CD4-positive, alpha-beta T cell treated with Interleukin-2 at 100 ng/mL for 4 hours (primary cell): ENCODE measurements at regions not wholly inside any gene's neighbourhood (a gene's known extent, or its start where the extent isn't known, plus 50 kb on each side); places are given as distances from the start of the nearest gene placed in this dataset.

Source experiments
- DNase-seq: peaks from one replicate; pipeline ENCODE4 v3.0.0-alpha.2; 2020; ENCODE audit warnings: low spot score

DNA sequence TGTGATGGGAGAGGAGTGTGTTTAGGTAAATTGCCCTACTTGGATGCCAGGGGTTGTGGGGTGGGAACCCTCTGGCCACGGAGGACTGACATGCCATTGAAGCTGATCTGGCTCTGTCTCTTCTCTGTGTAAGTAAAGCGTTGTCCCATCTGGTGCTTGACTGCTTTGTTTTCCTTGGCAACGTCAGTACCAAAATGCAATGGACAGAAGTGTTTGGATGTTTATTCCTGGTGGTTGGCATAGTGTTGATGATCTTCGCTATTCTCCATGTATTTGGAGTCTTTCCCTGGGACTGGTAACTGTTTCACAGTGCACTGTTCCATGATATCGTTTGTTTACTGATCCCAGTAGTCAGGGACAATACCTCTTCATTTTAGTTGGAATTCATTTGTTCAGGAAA, 130.5 kb upstream of the MCTP2 start:
- no peak for DNase-seq

DNA sequence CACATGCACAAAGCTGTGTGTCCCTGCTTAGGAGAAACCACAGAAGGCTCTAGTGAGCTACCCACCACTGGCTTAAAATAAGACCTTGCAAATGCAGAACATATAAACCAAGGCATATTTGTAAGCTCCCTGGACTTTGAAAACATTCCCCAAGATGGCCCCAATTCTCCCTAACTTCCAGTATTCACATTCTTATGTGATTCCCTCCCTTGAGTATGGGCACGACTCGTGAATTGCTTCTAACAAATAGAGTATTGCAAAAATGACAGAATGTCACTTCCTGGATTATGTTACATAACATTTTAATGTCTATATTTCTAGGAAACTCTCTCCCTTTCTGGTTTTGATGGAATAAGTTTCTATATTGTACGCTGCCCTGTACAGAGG, 131.8 kb upstream of the MCTP2 start:
- no peak for DNase-seq

DNA sequence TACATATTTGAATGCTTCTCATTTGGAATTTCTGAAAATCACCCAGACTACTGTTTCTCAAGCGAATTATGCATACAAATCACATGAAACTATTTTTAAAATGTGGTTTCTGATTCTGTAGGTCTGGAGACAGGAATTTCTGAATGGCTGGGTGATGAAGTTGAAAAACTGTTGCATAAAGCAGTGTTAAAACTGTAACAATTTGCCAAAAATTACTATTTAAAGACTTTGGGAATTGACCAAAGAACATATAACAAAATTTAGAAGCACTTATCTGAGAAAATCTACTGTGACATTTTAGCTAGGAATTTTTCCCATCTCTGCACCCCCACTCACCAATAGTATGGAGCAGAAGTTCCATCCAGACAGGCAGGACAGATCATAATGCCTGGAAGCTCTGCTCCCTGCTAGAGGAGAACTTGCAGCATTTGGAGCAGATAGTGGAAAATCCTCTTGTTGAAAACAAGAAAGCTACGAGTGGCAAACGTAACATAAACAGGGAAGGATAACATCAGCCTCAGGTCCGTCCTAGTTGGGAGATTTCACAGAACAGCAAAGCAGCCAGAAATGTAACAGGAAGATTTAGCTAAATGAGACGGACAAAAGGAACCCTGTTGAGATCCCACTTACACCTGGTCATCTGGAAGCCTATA, 132.3 kb upstream of the MCTP2 start:
- no peak for DNase-seq

DNA sequence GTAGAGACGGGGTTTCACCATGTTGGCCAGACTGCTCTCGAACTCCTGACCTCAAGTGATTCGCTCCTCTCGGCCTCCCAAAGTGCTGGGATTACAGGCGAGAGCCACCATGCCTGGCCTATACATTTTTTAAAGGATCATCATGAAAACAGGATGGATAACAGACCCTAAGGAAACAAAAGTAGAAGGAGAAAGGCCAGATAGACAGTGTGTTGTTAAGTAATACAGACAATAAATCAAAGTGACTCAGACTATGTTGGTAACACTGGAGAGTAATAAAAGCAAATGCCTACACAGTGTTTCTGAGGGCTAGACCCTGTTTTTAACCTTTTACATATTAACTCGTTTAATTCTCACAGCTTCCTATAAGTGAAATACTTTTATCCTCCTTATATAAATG, 133.8 kb upstream of the MCTP2 start:
- no peak for DNase-seq

DNA sequence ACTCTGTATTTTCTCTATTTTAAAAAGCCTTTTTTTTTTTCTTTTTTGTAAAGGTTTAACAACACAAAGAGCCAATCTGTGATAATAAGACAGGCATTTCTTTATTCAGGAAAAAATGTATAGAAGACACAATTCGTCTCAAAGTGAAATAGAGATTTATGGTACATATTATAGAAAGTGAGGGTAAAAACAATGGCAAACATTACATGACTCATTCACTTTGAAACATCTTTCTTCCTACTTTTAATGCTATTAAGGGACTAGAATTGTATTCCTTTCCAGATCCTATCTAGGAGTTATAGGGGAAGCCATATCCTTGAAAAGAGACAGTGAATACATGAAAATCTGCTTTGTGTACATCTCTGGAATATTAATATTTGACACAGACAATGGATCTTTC, 137.1 kb upstream of the MCTP2 start:
- DNase-seq: no peak

DNA sequence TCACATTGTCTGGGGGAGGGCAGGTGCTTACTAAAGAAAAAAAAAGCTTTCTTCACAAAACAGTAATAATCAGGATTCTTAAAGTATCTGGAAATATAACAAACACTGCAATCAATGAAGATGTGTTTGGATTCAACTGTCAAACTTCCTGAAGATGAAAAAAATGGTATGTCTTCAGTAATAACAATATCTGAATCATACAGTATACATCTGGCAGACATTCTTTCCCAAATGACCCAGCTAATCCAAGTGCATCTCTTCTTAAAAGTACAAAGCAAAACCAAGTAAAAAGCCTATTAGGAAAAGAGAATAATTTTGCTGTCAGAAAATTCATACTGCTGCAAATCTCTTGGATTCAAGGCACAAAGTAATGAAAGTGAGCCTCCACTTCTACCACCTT, 145.0 kb upstream of the MCTP2 start:
- DNase-seq: no peak

DNA sequence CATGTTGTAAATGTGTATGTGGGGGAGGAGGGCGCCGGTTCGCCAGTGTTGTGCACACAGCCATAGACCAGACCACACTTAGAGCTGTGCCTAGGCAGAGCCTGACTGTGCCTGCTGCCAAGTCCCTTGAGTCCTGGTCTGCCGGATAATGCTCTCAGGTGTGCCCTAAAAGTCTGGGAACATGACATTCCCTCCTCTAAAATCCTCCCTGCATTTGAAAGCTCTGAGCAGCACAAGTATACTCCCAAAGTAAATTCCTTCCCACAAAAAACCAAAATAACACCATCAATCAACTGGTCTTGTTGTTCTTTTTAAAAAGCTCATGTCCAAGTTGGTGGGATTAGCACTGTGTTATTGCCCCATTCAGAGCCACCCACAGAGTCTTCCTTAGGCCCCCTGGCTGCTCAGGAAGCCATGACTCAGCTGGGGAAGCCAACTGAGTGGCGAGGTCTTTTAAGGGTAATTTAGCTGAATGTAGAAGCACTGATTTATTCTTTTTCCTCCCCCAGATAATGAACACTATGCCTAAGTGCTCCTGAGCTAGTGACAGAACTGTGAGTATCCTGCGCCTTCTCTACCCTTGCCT, 147.8 kb upstream of the MCTP2 start:
- DNase-seq: no peak

DNA sequence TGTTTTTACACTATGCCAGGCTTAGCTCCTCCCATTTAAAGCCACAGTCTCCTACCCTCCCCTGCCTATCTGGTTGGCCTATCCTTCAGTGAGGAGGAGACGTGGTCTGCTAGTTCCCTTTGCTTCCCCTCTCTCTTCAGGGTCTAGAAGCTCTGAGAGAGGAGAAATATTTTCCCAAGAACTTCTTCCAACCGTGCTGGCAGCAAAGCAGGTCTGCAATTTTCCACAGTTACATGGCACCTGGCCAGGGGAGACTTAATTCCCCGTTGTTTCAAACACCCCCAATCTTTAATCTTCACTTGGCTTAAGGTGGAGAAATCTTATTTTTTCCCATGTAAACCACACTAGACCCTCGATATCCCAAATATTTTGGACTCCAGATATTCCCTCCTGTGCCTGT, 149.5 kb upstream of the MCTP2 start:
- DNase-seq: no peak

DNA sequence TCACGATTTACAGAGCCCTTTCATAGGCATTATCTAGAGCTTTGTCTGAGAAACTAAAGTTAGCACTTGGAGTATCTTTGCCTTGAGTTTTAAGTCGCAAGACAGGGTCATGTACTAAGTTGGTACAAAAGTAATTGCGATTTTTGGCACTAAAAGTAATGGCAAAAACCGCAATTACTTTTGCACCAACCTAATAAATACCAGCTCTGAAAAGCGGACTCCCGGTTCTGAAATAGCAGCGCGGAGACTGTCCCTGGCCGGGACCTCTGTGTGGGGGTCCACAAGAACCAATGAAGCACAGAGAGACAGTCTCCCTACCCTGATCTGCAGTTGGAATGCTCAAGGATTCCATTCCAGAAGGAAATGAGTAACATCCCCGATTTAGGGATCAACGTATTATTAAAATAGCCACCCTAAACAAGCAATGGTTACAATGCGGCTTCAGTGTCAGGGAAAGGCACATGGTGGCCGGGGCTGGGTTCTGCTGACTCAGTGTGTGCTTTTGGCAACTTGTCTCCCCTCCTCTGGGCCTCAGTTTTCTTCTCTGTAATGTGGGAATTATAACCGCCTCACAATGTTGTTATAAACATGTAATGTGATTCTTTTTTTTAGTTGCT, 150.3 kb upstream of the MCTP2 start:
- DNase-seq: no peak

DNA sequence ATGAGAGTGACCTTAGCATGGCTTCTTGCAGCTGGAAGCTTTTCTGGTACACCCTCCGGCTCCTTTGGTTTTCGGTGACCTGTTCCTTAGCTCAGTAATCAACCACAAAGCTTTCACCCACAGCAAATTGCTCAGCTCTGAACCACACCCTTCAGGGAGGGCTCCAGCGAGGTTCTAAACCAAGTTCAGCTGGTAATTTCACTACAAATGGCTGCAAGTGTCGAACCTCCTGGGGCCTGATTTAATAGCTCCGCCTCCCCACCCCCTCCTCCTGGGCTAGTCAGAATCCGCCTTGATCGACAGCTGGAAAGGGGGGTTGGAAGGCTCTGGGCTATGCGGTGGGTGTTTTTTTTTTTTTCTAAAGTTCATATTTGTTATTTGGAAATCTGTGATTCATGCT, 150.9 kb upstream of the MCTP2 start:
- no peak for DNase-seq

DNA sequence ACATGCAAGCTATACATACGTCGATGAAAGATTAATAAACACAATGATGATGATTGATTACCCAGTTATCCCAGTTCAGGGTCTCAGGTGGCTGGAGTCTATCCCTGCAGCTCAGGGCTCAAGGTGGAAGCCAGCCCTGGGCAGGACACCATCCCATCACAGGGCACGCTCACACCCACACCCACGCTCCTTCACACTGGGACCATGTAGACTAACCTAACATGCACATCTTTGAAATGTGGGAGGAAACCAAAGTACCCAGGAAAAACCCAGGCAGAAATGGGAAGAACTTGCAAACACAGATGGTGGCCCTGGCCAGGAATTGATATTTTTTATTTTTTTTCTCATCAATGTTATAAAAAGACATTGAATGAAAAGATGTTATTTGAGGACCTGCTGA, 151.4 kb upstream of the MCTP2 start:
- DNase-seq: no peak

DNA sequence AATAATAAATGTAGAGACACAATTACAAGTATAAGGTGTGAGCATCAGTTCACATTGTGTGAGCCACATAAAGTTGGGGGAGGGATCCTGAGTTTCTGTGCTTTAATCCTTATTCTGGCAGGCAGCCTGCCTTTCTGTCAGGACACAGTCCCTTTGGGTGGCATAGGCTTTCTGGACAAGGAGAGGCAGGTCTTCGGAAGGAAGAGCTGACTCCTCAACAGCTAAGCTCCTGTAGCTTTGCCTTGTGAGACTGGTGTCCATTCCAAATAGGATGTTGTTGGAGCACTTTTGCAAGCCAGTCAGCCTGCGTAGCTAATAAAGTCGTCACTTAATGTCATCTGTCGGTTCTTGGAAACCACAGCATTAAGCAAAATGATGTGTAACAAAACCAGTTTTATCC, 151.9 kb upstream of the MCTP2 start:
- no peak for DNase-seq

DNA sequence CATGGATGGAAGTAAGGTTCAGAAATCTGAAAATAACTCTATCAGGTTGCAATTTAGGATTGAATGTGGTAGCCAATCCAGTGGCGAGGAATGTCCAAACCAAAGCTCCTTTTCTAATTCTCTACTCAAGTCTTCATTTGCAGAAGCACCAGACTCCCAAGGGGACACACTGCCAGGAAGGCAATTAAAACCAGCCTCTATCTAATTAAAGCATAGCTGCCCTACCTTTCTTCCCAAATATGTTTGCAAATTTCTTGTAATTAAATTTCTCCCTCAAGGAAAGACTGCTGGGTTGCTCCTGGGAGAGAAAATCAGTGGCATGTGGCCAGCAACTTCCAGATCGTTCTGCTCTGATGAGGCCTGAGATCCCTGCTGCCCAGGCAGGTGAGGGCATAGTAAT, 153.4 kb upstream of the MCTP2 start:
- no peak for DNase-seq

DNA sequence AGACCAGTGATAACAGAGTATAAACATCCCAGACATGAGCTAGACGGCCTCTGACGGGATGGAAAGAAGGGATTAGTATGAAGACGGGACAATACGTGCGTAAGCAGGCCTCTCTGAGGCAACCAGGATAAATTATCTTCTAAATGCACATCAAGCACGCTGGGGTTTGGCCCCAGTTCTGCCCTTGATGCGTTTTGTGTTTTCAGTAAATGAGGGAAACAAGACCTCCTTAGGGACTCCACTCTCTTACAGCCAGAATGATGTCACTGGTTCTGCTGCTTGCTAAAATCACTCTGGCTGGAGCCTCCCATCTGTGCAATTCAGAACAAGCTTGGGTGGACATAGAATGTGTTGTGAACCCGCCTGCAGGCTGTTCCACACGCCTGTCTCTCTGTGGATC, 156.0 kb upstream of the MCTP2 start:
- no peak for DNase-seq

DNA sequence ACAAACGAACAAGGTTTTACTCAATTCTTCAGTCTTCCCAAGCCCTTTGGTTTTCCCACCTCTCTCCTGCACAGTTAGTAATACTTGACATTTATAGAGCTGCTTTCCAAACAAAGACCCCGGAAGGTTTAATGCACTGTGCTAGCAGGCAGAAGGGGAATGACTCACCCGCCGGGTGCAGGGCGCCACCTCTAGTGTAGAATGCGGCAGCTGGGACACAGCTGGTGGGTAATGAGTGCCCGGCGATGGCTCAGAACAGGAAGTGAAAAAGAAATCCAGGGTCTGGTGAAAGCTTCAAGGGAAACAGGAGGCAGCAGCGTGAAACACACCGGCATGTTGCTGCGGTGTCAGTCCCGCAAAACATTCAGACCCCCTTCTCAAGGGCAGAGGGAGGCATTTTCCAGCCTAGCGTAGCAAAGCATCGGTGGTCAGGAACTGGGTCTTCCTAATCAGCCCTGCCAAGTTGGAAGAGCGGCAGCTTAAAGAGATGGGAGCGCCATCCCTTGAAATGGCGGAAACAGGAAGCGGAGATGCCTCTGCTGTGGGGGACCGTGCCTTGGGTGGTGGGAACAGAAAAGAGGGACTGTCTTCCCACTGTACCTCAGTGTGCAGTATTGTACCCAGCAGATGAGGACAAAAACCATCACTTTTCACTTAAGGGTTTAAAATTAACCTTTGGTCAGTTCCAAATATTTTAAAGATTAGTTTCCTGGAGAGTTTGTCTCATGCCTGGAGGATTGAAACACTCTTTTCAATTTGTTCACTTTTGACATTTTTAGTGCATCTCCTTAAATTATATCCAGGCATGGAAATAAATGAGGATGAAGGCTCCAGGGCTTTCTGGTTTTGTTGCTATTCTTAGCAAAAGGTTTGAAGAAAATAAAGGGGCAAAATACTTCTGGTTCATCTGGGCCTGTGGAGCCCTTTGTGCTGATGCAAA, 160.7 kb upstream of the MCTP2 start:
- no peak for DNase-seq

DNA sequence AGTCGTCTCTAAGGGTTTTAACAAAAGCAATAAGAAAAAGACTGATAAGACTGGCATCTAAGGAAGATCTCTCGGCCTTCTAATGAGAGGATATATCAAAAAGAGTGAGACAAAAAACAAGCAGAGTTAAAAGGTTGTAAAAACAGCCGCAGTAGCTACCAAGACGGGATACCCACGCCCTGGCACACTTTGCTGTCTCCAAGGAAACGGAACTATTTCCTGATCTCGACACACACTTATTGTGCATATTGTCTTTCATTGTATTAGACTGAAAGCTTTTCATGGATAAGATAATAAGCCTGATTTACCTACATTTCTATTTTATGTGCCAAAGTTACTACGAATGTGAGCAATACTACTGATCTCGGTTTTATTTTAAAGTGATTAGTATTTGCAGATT, 161.5 kb upstream of the MCTP2 start:
- no peak for DNase-seq

DNA sequence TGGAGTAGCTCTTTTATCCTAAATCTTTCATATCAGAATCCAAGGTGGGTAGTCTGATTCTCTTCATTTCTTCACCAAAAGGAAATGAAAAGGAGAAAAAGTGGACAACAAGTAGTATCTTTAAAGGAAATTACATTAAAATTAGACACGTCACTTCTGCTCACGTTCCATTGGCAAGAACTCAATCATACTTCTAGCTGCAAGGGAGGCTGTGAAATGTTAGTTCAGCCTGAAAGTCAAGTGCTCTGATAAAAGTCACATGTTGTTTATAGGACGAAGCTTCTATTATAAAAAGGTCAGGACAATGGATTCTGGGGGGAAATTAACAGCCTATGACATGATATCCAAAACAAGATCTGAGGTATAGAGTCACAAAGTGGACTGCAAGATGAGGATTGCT, 164.6 kb upstream of the MCTP2 start:
- DNase-seq: no peak

DNA sequence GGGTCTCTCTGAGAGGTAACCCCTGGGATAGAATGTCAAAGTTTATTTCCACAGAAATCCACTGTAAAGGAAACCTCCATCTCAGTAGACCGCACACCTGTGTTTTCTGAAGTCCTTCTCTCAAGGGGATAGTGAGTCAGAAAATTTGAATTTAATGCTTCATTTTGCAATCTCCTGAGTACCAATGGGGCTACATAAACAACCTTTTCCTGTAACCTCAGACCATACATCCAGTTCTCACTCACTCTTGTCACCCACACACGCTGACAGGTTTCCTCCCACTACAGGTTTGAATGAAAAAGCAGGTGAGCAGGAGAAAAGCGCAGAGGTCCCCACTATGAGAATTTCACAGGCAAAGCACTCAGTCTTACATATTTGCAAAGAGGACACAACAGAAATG, 165.3 kb upstream of the MCTP2 start:
- DNase-seq: no peak

DNA sequence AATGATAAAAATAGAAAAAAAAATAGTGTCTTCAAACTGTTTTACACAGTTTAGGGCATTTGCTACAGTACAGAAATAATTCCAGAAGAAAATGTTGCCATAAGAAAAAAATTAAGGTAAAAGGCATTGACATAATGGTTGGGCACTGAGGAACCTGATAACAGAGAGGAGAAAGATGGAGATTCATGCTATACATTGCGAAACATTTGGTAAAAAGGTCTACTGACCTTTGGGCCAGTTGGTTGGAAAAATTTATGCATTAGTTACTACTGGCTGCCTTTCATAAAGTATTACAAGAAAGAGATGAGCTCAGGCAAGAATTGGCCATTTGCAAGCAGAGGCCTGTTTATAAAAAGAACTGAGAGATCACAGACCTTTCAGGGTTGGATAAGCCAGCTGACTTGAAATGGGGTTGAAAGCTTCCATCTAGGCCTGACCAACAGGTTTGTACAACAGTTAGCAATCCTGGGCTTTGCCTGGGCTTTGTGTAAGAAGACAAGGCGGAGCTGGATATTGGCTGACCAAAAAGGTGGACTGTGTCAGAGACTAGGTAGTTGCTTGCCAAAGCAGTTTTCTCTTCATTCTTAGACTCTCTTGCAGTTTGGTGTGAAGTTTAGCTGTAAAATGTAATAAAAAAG, 166.6 kb upstream of the MCTP2 start:
- no peak for DNase-seq

DNA sequence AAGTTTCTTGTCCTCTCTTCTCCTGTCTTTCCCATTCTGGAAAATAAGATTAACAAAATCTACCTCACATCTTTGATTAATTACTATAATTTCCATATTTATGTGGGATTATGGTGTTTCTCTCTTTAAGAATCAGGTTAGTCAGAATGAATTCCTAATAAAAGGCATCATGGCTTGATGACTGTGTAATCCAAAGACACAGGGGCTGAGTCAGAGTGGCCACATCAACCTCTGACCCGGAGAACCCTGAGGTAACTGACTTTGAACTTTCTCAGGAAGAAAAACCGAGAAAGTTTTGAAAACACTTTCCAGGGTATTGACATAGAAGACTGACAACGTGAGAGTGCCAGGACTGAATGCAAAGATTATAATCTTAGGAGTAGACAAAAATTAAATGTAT, 170.3 kb upstream of the MCTP2 start:
- no peak for DNase-seq

DNA sequence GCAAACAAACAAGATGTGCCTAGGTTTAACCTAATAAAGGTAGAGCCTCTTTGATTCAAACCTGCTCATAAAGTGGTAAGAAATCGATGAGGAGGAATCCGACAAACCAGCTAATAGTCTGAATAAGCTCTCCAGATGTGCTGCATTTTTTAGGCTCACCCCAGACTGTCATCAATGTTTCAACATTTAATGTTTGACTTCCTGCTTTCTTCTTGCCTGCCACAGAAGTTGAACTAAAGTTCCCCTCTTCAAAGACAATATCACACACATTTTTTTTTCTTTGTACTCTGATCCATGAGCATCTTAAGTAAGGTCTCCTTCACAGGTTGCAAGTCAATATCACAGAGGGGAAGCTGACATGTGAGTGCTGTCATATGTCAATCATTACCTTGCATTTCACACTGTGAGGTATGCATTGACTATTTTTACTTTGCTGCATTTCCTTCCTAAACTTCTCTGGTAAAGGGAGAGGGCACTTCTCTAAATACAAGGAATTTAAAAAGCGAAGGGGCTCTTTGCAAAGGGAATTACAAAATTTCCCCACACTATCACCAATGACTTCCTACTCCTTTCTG, 172.3 kb upstream of the MCTP2 start:
- DNase-seq: no peak

DNA sequence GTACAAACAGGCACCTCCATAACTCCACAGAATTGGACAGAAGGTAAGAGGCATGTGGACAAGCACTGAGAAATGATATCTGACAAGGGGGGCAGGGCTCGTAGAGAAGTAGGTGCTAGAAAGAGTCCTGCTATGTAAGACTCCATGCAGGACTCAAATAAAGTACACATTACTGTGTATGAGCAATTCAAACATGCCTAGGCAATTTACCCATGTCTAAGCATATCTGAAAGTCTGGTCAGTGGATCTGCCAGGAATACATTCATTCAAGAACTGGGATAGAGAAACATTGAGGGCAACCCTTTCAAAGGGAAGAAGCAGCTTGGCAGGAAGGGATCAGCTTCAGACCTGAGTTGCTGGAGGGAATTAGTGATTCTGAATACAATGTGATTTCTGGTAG, 174.1 kb upstream of the MCTP2 start:
- no peak for DNase-seq
